ENCODE measurements at regions not wholly inside any gene's neighbourhood (a gene's known extent, or its start where the extent isn't known, plus 50 kb on each side); places are given as distances from the start of the nearest gene placed in this dataset.

GRCh38 chr3:28576614-28577200 is 228.1 kb upstream of the AZI2 start:
- Histone ChIP-seq H3K27me3 (ENCODE audit: insufficient read depth) (peaks cover 43% of the 10 kb centered on the region), H3K4me3 (peak overlapping the region; percentile 84), H3K27ac (ENCODE audit: low read depth) (no peak overlapping the region), H3K4me1 (ENCODE audit: insufficient read depth) (peaks cover 48% of the 10 kb centered on the region), H3K79me2 (replicated peaks; ENCODE audit: insufficient read depth) (peaks cover 18% of the 10 kb centered on the region), H3K4me2 (peak overlapping the region; percentile 87), H2AFZ (peak overlapping the region; percentile 85), H3K36me3 (ENCODE audit: insufficient read depth) (no peaks in the 10 kb centered on the region), H4K20me1 (replicated peaks; ENCODE audit: insufficient read depth) (0 out of 2 replicates have a peak, but pooled peaks cover 5% of the 10 kb centered on the region), H3F3A (replicated peaks; ENCODE audit: low read depth) (0 out of 2 replicates have a peak, but pooled peaks cover 6% of the 10 kb centered on the region), H3K9me2 (ENCODE audit: insufficient read depth) (no peaks in the 10 kb centered on the region)
- Mint-ChIP-seq H3K4me1 (peaks cover 48% of the 10 kb centered on the region), H3K36me3 (ENCODE audit: low read depth) (no peaks in the 10 kb centered on the region), H3K27me3 (ENCODE audit: insufficient read depth, low read depth, poor library complexity) (peaks cover 25% of the 10 kb centered on the region), H3K4me3 (peak overlapping the region; percentile 84), H3K27ac (no peak overlapping the region), H3K9me3 (no peaks in the 10 kb centered on the region)
- no peak for TF ChIP-seq NANOG (IDR thresholded peaks at IDR 0.05; ENCODE audit: borderline replicate concordance)
- no peak for TF ChIP-seq CTCF (conservative IDR thresholded peaks at IDR 0.05; ENCODE audit: low read depth in 2 of 2)
- no peak for TF ChIP-seq REST (IDR thresholded peaks at IDR 0.05; ENCODE audit: unreplicated experiment)
- no peak for TF ChIP-seq EZH2phosphoT487 (IDR thresholded peaks at IDR 0.05; ENCODE audit: unreplicated experiment)
- TF ChIP-seq POLR2AphosphoS5 (IDR thresholded peaks at IDR 0.05; ENCODE audit: low read depth): no peak
- no peak for TF ChIP-seq JUNB (IDR thresholded peaks at IDR 0.05; ENCODE audit: unreplicated experiment)
- TF ChIP-seq ZNF331 (CRISPR knock-in tag; IDR thresholded peaks at IDR 0.05; ENCODE audit: low read depth): no peak
- no peak for TF ChIP-seq ZNF462 (CRISPR knock-in tag; IDR thresholded peaks at IDR 0.05)
- no peak for TF ChIP-seq STAT1 (IDR thresholded peaks at IDR 0.05; ENCODE audit: unreplicated experiment)
- no peak for TF ChIP-seq ZNF114 (CRISPR knock-in tag; IDR thresholded peaks at IDR 0.05)
- TF ChIP-seq EZH2 (IDR thresholded peaks at IDR 0.05; ENCODE audit: low read depth, unreplicated experiment): no peak
- no peak for TF ChIP-seq CREB1 (CRISPR knock-in tag; IDR thresholded peaks at IDR 0.05; ENCODE audit: low read depth)
- no peak for TF ChIP-seq ETS1 (IDR thresholded peaks at IDR 0.05)
- DNase-seq (ENCODE audit: low spot score): peak; percentile 23
- peak; percentile 3; the same call in 2 of the 3 replicates for ATAC-seq
